HEK293 (cell line): ENCODE measurements at regions not wholly inside any gene's neighbourhood (a gene's known extent, or its start where the extent isn't known, plus 50 kb on each side); places are given as distances from the start of the nearest gene placed in this dataset.
A peak's percentile ranks its signal among the peaks of the same experiment; 100 is the strongest.

ENCODE experiments used
- BCL6B ChIP-seq: fragments of 450-650 bp; formaldehyde crosslinking; IDR thresholded peaks from 2 replicates; pipeline ENCODE4 v1.5.1; 2017; ENCODE audit warnings: missing biosample characterization, missing genetic modification characterization
- FEZF1 ChIP-seq: fragments of 450-650 bp; formaldehyde crosslinking; IDR thresholded peaks from 2 replicates; pipeline ENCODE4 v1.5.1; 2016; ENCODE audit warnings: missing biosample characterization, missing genetic modification characterization
- GFI1B ChIP-seq: fragments of 450-650 bp; formaldehyde crosslinking; IDR thresholded peaks from 2 replicates; pipeline ENCODE4 v1.5.1; 2016; ENCODE audit warnings: missing biosample characterization, missing genetic modification characterization
- GLIS1 ChIP-seq: fragments of 450-650 bp; formaldehyde crosslinking; IDR thresholded peaks from 2 replicates; pipeline ENCODE4 v1.5.1; 2016; ENCODE audit warnings: missing biosample characterization, missing genetic modification characterization
- HOXA7 ChIP-seq: sonication (generic); formaldehyde crosslinking; IDR thresholded peaks from 2 replicates; pipeline ENCODE4 v1.8.1; 2022; ENCODE audit warnings: missing genetic modification reagents, borderline replicate concordance
- KLF17 ChIP-seq: fragments of 450-650 bp; formaldehyde crosslinking; IDR thresholded peaks from 2 replicates; pipeline ENCODE4 v1.5.1; 2016; ENCODE audit warnings: missing biosample characterization, missing genetic modification characterization
- RBAK ChIP-seq: fragments of 450-650 bp; formaldehyde crosslinking; IDR thresholded peaks from 2 replicates; pipeline ENCODE4 v1.5.1; 2016; ENCODE audit warnings: missing biosample characterization, missing genetic modification characterization
- SCRT2 ChIP-seq: fragments of 450-650 bp; formaldehyde crosslinking; IDR thresholded peaks from 2 replicates; pipeline ENCODE4 v1.5.1; 2016; ENCODE audit warnings: missing biosample characterization, missing genetic modification characterization
- SP3 ChIP-seq: fragments of 450-650 bp; formaldehyde crosslinking; IDR thresholded peaks from 2 replicates; pipeline ENCODE4 v1.5.1; 2016; ENCODE audit warnings: missing biosample characterization, missing genetic modification characterization
- ZBTB11 ChIP-seq: fragments of 450-650 bp; formaldehyde crosslinking; conservative IDR thresholded peaks from 2 replicates; pipeline ENCODE4 v1.5.1; 2016; ENCODE audit warnings: low read depth, missing biosample characterization, missing genetic modification characterization
- ZBTB44 ChIP-seq: fragments of 450-650 bp; IDR thresholded peaks from 2 replicates; pipeline ENCODE4 v1.5.1; 2018; ENCODE audit warnings: missing biosample characterization, mild to moderate bottlenecking, missing genetic modification characterization
- ZBTB49 ChIP-seq: fragments of 450-650 bp; formaldehyde crosslinking; IDR thresholded peaks from 2 replicates; pipeline ENCODE4 v1.5.1; 2016; ENCODE audit warnings: missing biosample characterization, missing genetic modification characterization, low read depth
- ZBTB7A ChIP-seq: fragments of 450-650 bp; formaldehyde crosslinking; IDR thresholded peaks from 2 replicates; pipeline ENCODE4 v1.5.1; 2016; ENCODE audit warnings: low read depth, missing biosample characterization, missing genetic modification characterization
- ZNF133 ChIP-seq: fragments of 450-650 bp; formaldehyde crosslinking; IDR thresholded peaks from 2 replicates; pipeline ENCODE4 v1.5.1; 2016; ENCODE audit warnings: missing biosample characterization, missing genetic modification characterization
- ZNF148 ChIP-seq: fragments of 450-650 bp; formaldehyde crosslinking; IDR thresholded peaks from 2 replicates; pipeline ENCODE4 v1.5.0; 2017; ENCODE audit warnings: missing biosample characterization, missing genetic modification characterization, borderline replicate concordance
- ZNF169 ChIP-seq: fragments of 450-650 bp; formaldehyde crosslinking; IDR thresholded peaks from 2 replicates; pipeline ENCODE4 v1.5.1; 2016; ENCODE audit warnings: missing biosample characterization, missing genetic modification characterization
- ZNF354C ChIP-seq: fragments of 450-650 bp; formaldehyde crosslinking; IDR thresholded peaks from 2 replicates; pipeline ENCODE4 v1.5.1; 2016; ENCODE audit warnings: missing biosample characterization, missing genetic modification characterization, low read depth, borderline replicate concordance
- ZNF416 ChIP-seq: fragments of 450-650 bp; formaldehyde crosslinking; IDR thresholded peaks from 2 replicates; pipeline ENCODE4 v1.5.1; 2016; ENCODE audit warnings: missing biosample characterization, missing genetic modification characterization
- ZNF510 ChIP-seq: fragments of 450-650 bp; formaldehyde crosslinking; IDR thresholded peaks from 2 replicates; pipeline ENCODE4 v1.5.1; 2018; ENCODE audit warnings: mild to moderate bottlenecking, missing genetic modification characterization, missing biosample characterization; ENCODE audit not compliant: insufficient replicate concordance
- ZNF514 ChIP-seq: fragments of 450-650 bp; formaldehyde crosslinking; IDR thresholded peaks from 2 replicates; pipeline ENCODE4 v1.5.1; 2016; ENCODE audit warnings: missing biosample characterization, missing genetic modification characterization
- ZNF585B ChIP-seq: fragments of 450-650 bp; formaldehyde crosslinking; IDR thresholded peaks from 2 replicates; pipeline ENCODE4 v1.5.1; 2016; ENCODE audit warnings: missing biosample characterization, missing genetic modification characterization
- ZNF629 ChIP-seq: fragments of 450-650 bp; formaldehyde crosslinking; IDR thresholded peaks from 2 replicates; pipeline ENCODE4 v1.5.1; 2017; ENCODE audit warnings: missing biosample characterization, missing genetic modification characterization
- ZNF664 ChIP-seq: fragments of 450-650 bp; formaldehyde crosslinking; IDR thresholded peaks from 2 replicates; pipeline ENCODE4 v1.5.1; 2016; ENCODE audit warnings: missing biosample characterization, missing genetic modification characterization
- ZNF670 ChIP-seq: fragments of 450-650 bp; formaldehyde crosslinking; IDR thresholded peaks from 2 replicates; pipeline ENCODE4 v1.5.1; 2016; ENCODE audit warnings: missing biosample characterization, missing genetic modification characterization, low read depth
- ZNF704 ChIP-seq: fragments of 450-650 bp; formaldehyde crosslinking; IDR thresholded peaks from 2 replicates; pipeline ENCODE4 v1.5.1; 2016; ENCODE audit warnings: missing biosample characterization, missing genetic modification characterization
- ZNF768 ChIP-seq: fragments of 450-650 bp; formaldehyde crosslinking; IDR thresholded peaks from 2 replicates; pipeline ENCODE4 v1.5.1; 2018; ENCODE audit warnings: missing biosample characterization, mild to moderate bottlenecking, missing genetic modification characterization

- TF ChIP-seq ZNF148 (tag by site-specific recombination) (no peak), ZBTB7A (tag by site-specific recombination) (no peak), ZNF510 (tag by site-specific recombination) (no peak), ZBTB49 (no peak), GFI1B (tag by site-specific recombination) (no peak), ZNF629 (peak; percentile 58), ZNF514 (tag by site-specific recombination) (no peak), KLF17 (peak; percentile 86), HOXA7 (no peak), ZNF133 (tag by site-specific recombination) (no peak), ZNF354C (tag by site-specific recombination) (no peak), ZNF416 (no peak), ZNF664 (no peak), BCL6B (tag by site-specific recombination) (no peak), ZNF704 (tag by site-specific recombination) (no peak), FEZF1 (tag by site-specific recombination) (no peak), ZNF169 (no peak), ZNF768 (tag by site-specific recombination) (no peak), ZNF585B (tag by site-specific recombination) (no peak), ZNF670 (no peak), RBAK (no peak), SCRT2 (tag by site-specific recombination) (peak; percentile 66; the same call in 1 of the 2 replicates), GLIS1 (tag by site-specific recombination) (peak; percentile 56), ZBTB11 (tag by site-specific recombination) (no peak), SP3 (tag by site-specific recombination) (no peak), ZBTB44 (tag by site-specific recombination) (no peak)
Observed at GRCh38 chr20:57092112-57092899, 174.1 kb downstream of the BMP7 start (continued).
